HG02759 (cell line): ENCODE measurements at regions not wholly inside any gene's neighbourhood (a gene's known extent, or its start where the extent isn't known, plus 50 kb on each side); places are given as distances from the start of the nearest gene placed in this dataset.
"Not testable (repeated sequence)": the region's sequence is repeated elsewhere in the genome, so short reads cannot be mapped to it uniquely, and the experiment has no call there.

ENCODE experiments used
- ATAC-seq: cut with Tn5 transposase; IDR thresholded peaks from one replicate; pipeline ENCODE4 v1.9.1; 2021; ENCODE audit warnings: mild to moderate bottlenecking, moderate library complexity; ENCODE audit not compliant: unreplicated experiment

DNA sequence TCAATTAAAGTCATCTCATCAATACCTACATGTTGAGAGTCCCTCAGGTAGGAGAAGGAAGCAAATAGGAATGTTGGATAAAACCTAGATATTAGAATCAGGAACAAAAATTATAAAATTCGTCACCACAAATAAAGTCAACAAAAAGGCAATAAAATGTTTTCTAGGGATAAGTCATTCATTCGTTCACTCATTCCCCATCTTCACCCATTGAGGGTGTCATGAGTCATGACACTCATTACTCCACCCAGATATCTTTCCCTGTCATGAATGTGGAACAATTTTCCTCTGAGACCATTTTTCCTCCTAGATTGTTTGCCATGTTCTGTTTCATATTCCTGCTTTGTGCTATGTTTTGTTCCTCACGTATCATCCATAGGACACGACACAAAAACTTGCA lies 50.9 kb upstream of the OLIG3 start:
- ATAC-seq, result no peak

DNA sequence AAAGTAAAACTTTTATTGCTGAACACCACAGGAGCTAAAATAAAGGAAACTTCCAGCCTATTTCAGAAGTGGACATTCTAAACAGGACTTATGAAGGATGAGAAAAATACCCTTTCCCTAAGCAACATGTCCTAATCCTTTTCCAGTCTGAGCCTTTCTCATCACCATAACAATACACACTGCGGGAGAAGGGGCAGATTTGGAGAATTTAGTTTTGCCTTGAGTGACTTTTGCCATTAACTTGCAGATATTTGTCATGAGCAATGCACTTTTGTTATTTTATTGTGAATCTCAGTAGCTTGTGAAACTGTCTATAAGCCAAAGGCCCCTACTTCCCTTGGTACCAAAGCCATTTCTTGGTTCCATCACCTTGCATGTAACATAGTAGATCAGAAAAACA lies 53.0 kb upstream of the OLIG3 start:
- no peak for ATAC-seq

DNA sequence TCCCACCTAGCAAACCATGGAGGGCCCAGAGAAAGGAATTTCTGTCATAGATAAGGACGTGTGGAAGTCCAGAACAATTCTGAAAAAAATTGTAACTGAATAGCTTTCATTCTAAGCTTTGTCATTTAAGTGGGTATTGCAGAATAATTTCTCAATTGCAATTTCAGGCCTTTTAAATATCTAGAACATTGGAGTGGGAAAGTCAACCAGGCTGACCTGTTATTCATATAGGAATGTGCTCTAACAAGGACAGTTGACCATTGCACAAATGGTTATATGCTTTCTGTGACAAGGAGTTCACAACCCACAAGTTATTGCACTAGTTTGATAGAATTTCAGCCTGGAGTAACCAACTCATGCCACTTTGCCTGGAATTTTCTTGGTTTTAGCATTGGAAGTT lies 53.4 kb upstream of the OLIG3 start:
- no peak for ATAC-seq

DNA sequence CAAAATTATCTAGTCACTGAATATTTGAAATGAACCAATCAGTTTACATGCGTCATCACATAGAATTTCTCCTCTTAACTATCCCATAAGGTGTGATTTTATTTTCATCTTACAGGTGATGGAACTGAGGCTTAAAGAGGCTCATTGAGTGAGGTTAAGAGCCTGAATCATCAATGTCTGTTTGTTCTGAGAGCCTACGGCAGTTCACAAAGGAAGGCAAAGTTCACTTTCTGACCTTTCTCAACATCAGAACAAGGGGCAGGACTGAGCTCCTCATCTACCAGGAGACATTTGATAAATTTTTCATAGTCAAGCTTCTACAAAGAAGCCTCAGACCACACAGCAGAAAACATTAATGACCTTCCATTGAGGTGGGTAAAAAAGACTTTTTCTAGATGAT lies 54.9 kb upstream of the OLIG3 start:
- ATAC-seq, result no peak

DNA sequence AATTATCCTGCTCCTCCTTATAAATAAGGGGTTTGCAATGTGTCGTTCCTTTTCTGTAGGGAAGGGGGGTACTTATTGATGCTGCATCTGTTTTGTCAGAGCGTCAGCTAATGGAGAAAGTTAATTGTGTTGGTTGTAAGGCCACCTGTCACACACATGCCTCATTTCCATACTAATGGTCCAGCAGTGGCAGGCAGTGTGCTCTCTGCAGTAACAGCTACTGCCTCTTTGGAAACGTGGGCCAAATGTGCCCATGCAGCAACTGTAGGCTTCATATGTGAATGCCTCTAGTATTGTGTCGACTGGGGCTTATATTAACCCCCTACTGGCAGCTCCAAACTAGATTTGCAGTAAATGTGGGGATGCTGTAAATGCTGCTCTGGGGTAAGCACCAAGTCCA lies 56.3 kb upstream of the OLIG3 start:
- no peak for ATAC-seq

DNA sequence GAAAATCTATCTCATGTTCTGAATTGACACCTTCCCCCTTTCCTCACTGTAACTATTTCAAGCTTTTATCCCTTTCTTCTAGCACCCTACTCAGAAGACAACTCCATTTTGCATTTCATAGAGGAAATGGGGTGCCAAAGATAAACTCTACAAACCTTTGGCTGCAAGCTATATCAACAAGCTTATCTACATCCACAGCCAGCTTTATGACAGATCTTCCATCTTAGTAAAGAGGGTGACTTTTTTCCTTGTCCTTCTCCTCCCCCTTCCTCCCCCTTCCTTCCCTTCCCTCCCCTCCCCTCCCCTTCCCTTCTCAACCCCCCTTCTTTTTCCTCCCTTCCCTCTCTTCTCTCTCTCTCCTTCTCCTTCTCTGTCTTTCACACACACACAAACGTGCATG lies 58.0 kb upstream of the OLIG3 start:
- no peak for ATAC-seq

DNA sequence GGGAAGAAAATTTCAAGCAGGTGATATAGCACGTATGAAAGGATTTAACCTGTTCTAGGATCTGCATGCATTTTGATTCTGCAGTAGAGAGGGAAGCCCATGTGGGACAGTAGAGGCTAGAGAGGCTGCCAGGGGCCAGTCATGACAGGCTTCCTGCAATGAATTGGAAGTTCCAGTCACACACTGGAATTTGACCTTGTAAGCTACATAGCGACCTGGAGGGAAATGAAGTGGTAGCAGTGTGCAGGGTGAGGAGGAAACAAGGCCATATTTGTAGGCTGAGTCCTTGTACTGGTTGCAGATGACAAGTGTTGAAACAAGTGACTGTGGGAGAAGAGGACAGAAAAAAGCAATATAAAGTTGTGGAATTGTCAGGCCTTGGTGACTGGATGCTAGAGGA lies 58.6 kb upstream of the OLIG3 start:
- ATAC-seq, result no peak

DNA sequence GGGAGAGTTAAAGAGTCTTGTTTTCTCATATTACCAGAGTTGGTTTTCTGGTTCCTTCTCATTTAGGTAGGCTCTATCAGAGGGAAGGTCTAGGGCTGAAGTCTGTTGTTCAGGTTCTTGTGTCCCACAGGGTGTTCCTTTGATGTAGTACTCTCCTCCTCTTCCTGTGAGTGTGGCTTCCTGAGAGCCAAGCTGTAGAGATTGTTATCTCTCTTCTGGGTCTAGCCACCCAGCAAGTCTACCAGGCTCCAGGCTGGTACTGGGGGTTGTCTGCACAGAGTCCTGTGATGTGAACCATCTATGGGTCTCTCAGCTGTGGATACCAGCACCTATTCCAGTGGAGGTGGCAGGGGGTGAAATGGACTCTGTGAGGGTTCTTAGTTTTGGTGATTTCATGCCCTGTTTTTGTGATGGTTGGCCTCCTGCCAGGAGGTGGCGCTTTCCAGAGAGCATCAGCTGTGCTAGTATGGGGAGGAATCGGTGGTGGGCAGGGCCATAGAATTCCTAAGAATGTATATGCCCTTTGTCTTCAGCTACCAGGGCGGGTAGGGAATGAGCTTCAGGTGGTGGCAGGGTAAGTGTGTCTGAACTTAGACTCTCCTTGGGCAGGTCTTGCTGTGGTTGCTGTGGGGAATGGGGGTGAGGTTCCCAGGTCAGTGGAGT lies 65.5 kb upstream of the OLIG3 start:
- ATAC-seq, result not testable (repeated sequence)

DNA sequence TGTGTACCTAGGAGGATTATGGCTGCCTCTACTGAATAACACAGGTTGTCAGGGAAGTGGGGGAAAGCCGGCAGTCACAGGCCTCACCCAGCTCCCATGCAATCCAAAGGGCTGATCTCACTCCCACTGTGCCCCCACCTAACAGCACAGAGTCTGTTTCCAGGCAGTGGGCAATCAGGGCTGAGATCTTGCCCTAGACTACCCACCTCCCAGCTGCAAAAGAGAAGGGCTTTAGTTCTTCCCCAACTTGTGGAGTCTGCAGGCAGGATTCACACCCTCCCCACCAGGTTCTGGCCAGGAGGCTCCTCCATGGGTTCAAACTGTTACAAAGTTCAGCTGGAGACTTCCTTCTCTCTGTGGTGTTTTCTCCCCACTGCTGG lies 66.0 kb upstream of the OLIG3 start:
- ATAC-seq, result no peak

DNA sequence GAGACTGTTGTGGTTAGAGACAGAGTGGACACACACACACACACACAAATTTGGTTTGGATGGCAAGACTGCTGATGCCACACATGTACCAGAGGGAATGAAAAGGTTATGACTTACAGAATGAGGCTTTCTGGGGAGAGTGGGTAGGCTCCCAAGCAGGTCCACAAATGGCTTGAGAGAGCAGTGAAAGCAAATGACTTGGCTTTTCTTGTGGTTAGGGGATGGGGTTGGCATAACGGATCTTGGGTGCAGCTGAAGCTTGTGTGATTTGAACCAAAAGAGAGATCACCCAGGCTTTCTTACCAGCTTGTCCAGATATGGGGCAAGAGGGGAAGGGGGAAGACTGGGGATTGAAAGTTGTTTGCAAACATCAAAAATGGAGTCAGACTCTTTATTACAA lies 73.9 kb upstream of the OLIG3 start:
- no peak for ATAC-seq

DNA sequence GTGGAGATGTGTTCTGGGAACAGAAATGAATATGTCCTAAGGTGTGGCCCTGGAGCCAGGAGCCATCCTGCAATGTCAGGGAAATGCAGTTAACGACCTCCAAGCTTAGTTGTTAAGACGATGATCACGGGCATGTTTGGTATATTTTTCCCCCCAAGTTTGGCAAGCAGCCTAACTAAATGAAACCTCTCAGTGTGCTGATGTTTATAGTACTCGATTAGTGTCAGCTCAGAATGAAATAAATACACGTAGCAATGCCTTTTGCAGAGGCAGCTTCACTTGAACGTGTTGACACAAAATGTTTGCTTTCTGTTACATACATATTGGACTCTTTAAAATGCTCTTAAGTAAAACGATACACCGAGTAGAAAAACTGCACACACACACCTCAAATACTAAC lies 76.2 kb upstream of the OLIG3 start:
- no peak for ATAC-seq

DNA sequence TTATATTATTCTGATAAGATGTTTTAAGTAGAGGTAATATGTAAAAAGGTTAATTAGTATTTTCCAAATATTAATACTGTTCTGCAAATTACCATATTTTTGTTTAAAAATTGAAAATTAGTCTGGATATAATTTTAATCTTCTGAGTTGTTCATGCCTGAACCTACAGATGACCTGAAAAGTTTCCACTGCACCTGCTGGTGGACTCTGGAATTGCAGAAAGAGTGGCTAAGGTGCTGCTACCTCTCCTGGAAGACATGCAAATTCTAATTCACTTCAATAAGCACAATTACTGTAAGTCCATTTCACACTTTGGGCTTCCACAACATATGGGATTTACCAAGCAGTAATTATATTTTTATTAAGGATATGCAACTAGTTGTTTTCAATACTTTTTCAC lies 77.7 kb upstream of the OLIG3 start:
- peak; percentile 60 for ATAC-seq

DNA sequence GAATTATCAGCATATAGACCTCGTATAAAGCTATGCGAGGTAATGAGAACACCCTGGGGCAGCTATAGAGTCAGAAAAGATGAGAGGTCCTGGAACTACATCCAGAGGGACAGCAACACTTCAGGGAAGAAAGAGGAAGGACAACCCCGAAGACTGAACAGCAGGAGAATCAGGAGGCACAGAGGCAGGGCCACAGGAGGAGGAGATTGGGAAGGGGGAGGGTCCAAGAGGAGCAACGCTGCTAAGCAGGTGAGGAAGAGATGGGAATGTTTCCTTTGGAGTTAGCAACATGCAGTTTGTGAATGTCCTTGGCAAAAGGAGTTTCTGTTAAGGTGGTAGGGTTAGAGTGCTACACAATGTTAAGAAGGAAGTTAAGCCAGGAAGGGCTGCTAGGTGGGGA lies 79.5 kb upstream of the OLIG3 start:
- no peak for ATAC-seq

DNA sequence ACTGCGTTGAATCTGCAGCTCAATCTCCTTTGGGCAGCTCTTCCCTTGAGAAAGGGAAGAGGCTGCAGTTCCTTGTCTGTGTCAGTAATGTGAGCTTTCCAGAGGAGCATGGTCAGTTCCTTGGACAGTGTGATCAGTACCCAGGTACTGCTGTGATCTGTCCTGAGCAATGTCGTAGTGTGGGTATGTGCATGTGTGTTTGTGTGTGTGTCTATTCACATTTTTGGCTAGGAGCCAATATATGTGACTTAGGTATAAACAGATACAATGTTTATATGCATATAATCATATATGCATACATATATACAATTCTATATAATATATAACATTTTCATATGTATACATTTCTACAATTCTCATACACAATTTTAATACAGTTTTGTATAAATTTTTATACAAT lies 85.4 kb upstream of the OLIG3 start:
- no peak for ATAC-seq

DNA sequence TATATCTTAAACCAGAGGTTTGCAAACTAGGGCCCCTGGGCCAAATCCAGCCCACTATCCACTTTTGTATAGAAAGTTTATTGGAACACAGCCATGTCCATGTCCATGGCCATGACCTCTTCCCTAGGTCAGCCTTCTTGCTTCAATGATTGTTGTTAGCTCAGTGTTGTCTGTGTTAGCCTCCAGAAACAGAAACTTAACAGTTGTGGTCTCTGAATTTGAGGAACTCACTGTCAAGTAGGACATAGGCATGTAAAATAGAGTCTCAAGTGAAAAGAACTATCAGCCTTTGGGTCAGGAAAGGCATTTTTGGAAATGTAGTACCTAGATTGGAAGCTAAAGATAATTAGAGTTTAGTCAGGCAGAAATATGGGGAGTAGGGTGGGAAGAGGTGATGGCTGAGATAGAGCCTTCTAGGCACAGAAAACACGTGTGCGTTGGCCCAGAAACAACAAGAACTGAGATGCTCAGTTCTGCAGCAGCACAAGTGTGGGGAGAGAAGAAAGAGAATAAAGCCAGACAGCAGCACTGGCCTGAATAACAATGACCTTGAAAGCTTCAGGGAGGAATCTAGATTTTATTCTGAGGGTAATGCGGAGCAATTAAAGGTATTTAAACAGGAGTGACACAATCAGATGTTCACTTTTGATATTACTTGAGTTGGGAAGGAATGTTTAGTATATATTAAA lies 87.0 kb upstream of the OLIG3 start:
- peak; percentile 56 for ATAC-seq

DNA sequence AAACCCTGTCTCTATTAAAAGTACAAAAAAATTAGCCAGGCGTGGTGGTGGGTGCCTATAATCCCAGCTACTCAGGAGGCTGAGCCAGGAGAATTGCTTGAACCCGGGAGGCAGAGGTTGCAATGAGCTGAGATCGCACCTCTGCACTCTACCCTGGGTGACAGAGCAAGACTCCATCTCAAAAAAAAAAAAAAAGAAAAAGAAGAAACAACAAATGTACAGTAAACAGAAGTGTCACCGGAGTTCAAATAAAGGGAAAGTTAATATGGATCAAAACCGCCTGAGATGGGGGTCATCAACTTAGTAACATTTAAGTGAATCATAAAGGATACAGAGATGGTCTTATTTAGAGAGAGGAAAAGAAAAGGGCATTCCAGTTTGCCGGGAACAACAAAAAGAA lies 89.3 kb upstream of the OLIG3 start:
- not testable (repeated sequence) for ATAC-seq

DNA sequence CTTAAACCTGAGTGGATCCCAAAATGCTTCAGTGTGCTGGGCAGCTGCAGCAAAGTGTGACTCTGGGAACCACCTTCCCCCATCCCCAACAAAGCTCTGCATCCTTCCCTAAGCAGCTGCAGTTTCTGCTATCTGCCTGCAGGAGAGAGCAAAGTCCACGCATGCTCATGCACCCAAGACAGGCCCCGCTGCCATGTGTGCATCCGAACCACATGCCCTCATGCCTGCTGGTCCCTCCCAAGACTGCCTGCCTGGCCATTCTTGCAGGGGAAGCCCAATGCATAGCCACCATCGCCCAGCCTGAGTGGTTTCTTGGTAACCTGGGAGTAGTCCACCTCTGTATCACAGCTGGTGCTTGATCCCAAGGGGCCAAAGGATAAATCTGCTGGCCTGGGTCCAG lies 94.3 kb upstream of the OLIG3 start:
- no peak for ATAC-seq

DNA sequence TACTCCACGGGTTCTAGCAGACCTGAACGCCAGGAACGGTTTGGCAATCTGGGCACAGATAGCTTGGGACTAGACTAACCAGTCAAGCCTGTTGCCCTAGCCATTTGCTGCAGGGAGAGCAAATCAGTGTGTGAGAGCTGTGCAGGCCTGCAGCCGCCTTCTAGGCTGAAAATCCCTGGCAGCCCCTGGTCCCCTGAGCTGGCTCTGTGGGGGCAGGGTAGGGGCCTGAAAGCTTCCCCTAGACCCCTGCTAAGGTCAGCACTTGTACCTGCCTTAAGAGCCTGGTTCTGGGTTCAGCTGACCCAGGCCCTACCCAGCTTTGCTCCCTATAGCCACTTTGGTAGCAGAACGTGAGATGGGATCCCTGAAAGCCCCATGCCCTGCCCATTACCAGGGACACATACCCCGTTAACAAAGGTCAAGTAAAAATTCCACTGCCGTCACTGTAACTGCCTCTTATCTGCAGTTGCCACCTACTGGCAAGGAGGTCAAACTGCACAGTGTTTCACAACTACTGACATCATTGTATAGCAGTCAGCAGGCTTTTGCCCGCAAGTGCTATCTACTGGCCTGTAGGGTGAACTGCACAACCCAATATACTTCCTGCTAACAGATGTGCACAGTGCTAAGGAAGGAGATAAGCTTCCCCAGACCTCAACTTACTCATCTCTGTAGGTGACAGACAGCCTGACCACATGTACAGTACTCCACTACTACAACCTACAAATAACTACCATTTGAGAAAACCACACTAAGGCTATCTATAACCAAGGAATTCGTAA lies 95.1 kb upstream of the OLIG3 start:
- ATAC-seq, result peak; percentile 100

DNA sequence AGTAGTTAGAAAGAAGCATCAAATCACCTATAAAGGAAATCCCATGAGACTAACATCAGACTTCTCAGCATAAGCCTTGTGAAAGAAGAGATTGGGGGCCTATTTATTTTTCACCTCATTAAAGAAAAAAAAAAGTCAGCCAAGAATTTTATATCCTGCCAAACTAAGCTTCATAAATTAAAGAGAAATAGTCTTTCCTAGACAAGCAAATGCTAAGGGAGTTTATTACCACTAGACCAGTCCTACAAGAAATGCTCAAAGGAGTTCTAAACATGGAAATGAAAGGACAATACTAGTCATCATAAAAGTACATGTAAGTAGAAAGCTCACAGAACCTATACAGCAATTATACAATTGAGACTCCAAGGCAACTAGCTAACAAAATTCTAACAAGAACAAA lies 96.5 kb upstream of the OLIG3 start:
- ATAC-seq, result no peak

DNA sequence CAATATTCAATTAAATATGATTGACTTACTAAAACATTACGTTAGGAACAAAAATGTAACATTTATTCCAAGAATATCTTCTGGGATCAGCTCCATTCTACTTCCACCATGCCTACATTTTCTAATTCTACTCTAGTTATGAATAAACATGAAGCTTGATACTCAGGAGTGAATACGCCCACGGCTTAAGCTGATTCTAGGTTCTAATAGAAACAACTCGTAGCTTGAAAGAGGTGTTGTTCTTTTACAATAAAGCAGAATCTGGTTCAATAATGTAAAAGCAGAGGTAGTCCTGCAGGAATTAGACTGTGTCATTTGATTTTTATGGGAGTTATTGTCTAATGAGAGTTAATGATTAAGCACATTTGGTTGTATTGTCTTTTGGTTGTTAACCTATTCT lies 107.3 kb upstream of the OLIG3 start:
- ATAC-seq, result no peak

DNA sequence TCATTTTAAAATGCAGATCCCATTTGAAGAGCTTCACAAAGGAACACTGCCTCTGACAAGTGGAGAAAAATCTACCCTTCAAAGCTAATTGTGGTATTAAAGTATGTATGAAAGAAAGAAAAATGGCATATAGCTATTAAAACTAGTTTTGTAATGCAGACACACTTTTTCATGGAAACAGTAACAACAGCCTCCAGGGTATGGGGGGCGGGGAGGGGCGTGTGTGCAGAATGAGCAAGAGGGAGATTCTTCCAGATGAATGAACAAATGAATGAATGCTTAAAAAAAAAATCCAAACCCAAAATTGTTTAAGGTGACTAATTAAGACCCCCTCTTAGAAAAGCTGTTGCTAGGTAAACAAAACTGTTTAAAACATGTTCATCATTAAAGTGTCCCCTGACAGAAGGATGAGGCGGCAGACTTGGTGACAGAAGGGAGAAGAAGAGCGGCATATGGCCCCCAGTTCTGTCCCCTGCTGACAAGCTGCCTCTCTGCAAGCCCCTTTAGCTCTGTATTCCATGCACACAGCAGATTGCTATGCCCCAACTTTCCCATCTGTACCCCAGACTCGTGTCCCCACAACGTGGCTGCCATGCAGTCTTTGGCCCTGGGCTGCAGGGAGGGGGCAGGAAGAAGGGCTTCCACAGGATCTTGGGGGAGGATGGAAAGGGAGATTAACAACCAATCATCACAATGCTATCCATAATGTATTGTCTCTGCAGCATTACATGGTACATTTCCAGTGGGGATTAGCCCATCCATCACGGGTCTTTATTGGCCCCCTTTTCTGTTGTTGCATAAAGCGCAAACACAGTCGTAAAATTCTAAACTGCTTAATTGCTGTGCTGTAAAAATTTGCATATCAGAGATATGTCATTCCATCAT lies 108.4 kb upstream of the OLIG3 start:
- ATAC-seq, result no peak
